DMS 273 treated with DMSO at 0.1 percent for 48 hours (cell line): ENCODE measurements at regions not wholly inside any gene's neighbourhood (a gene's known extent, or its start where the extent isn't known, plus 50 kb on each side); places are given as distances from the start of the nearest gene placed in this dataset.
A peak's percentile ranks its signal among the peaks of the same experiment; 100 is the strongest.

ENCODE experiments used
- DNase-seq: peaks from one replicate; lab custom pipeline; 2025; lab: John Stamatoyannopoulos, UW

GRCh38 chr5:62017092-62017491, 288.9 kb upstream of the KIF2A start:
- no peak for DNase-seq

GRCh38 chr5:62029303-62029702, 276.7 kb upstream of the KIF2A start:
- DNase-seq: no peak

GRCh38 chr5:62030326-62030725, 275.7 kb upstream of the KIF2A start:
- DNase-seq: no peak

GRCh38 chr5:62038024-62038423, 268.0 kb upstream of the KIF2A start:
- no peak for DNase-seq

GRCh38 chr5:62041156-62041756, 264.8 kb upstream of the KIF2A start:
- no peak for DNase-seq

GRCh38 chr5:62042007-62042406, 264.0 kb upstream of the KIF2A start:
- DNase-seq: no peak

- DNase-seq: peak; percentile 50
Measured at GRCh38 chr5:62043289-62044280, 262.4 kb upstream of the KIF2A start.

- DNase-seq: no peak
Measured at GRCh38 chr5:62044989-62045388, 261.0 kb upstream of the KIF2A start.

- DNase-seq: no peak
Measured at GRCh38 chr5:62046191-62046590, 259.8 kb upstream of the KIF2A start.

- DNase-seq: no peak
Measured at GRCh38 chr5:62051747-62052146, 254.3 kb upstream of the KIF2A start.

GRCh38 chr5:62059960-62060359, 246.0 kb upstream of the KIF2A start:
- DNase-seq: no peak

- no peak for DNase-seq
Measured at GRCh38 chr5:62065050-62065449, 241.0 kb upstream of the KIF2A start.

- DNase-seq: no peak
Measured at GRCh38 chr5:62066761-62067277, 239.2 kb upstream of the KIF2A start.

GRCh38 chr5:62068554-62068953, 237.5 kb upstream of the KIF2A start:
- DNase-seq: no peak

- DNase-seq: no peak
Measured at GRCh38 chr5:62077387-62077786, 228.6 kb upstream of the KIF2A start.

GRCh38 chr5:62077823-62078550, 228.0 kb upstream of the KIF2A start:
- no peak for DNase-seq

GRCh38 chr5:62082370-62082801, 223.6 kb upstream of the KIF2A start:
- DNase-seq: no peak

- no peak for DNase-seq
Measured at GRCh38 chr5:62083247-62083646, 222.8 kb upstream of the KIF2A start.

GRCh38 chr5:62083661-62084060, 222.3 kb upstream of the KIF2A start:
- no peak for DNase-seq

GRCh38 chr5:62084391-62084790, 221.6 kb upstream of the KIF2A start:
- no peak for DNase-seq

GRCh38 chr5:62090953-62091352, 215.1 kb upstream of the KIF2A start:
- DNase-seq: no peak

- DNase-seq: no peak
Measured at GRCh38 chr5:62093411-62093810, 212.6 kb upstream of the KIF2A start.
